GM21526 (cell line): ENCODE measurements at regions not wholly inside any gene's neighbourhood (a gene's known extent, or its start where the extent isn't known, plus 50 kb on each side); places are given as distances from the start of the nearest gene placed in this dataset.

ENCODE experiments used
- ATAC-seq: cut with Tn5 transposase; IDR thresholded peaks from one replicate; pipeline ENCODE4 v1.9.1; 2021; ENCODE audit warnings: moderate library complexity; ENCODE audit not compliant: unreplicated experiment, low FRiP score

DNA sequence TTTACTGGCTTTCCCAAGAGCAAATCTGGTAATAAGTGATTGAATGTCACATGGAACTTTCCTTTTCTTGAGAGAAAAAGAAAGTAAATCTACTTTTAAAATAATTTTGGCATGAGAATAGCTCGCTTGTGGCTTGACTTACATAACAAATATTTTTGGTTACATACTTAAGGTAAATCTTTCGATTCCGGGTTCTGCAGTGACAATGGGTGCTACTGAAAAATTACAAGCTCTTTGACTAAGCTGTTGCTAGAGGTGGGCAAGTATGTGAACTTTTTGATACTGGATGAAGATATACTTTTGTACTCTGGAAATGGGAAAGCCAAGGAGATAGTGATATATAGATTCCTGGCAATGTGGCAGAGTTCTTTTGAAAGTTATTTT is 51.9 kb upstream of the OTOL1 start:
- no peak for ATAC-seq

DNA sequence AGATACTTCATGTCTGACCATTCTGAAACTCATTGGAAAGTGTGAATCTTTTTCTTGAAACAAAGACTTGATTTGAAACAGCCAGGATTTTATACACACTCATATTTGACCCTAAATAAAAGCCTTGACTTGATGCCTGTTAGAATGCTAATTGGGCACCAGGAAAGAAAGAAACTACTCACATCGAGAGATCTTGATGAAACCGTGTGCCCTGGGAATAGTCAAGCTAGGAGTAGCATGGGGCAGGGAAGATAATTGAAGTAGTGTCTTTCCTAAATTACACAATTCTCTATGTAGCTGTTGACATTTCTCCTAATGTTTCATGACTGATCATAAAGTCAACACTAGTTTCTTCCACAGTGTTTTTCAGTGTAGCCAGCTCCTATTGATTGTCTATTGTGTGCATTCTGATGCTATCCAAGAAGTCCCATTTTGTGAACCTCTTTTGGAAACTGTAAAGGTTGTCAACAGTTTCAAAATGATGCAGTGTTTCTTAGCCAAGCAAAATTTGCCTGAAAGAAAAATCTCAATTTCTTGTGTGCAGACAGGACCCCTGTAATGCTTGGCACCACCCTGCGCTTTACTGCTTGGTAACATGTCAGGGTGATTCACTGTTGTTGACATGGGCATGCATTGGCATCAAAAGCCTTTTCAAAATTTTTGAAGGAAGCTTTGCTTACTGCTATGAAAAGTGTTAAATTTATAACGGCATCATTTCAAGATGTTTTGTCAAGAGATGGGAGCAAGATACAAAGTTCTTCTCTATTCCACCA is 52.5 kb upstream of the OTOL1 start:
- no peak for ATAC-seq

DNA sequence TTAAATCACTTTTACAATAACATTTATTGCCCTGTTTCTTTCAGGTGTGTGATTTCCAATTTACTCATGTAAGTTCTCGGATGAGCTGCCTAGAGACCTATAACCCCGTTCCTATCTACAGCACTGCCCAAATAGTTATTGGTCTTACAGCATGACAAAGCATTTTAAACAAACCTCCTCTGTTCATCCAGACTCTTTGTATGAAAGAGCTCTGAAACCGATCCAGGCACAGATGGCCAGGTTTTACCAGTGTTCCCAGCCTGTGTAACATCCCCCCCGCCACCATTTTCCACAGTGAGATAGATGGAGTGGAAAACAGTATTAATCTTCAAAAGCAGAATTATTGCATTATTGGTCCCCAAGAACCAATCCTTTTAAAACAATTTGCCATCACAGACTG is 59.0 kb upstream of the SPTSSB start:
- no peak for ATAC-seq

DNA sequence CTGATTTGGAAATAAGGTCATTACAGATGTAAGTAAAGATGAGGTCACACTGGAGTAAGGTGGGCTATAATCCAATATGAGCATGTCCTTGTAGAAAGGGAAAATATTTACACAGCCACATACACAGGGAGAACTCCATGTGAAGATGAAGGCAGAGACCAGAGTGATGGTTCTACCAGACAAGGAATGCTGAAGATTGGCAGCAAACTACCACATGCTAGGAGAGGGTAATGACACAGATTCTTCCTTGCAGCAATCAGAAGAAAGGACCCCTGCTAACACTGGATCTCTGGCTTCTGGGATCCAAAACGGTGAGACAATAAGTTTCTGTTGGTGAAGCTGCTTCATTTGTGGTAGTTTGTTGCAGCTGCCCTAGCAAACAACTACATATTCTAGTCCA is 56.0 kb upstream of the SPTSSB start:
- no peak for ATAC-seq

DNA sequence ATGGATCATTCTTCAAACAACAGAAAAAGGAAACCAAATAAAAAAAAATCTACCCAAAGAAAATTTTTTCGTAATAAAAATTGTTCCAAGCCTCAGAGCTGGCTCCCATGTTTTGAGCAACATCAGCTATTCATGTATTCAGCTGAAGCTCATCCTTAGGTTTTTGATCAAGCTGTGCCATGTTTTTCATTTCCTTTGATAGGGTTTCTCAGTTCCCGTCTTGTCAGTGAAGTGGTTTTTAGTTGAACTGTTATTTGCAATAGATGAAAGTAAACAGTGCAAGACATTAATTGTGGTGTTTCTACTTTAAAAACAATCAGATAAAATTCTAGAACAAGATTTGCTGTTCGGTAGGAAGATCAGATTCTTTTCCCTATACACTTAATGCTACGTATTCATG is 55.4 kb upstream of the SPTSSB start:
- no peak for ATAC-seq

DNA sequence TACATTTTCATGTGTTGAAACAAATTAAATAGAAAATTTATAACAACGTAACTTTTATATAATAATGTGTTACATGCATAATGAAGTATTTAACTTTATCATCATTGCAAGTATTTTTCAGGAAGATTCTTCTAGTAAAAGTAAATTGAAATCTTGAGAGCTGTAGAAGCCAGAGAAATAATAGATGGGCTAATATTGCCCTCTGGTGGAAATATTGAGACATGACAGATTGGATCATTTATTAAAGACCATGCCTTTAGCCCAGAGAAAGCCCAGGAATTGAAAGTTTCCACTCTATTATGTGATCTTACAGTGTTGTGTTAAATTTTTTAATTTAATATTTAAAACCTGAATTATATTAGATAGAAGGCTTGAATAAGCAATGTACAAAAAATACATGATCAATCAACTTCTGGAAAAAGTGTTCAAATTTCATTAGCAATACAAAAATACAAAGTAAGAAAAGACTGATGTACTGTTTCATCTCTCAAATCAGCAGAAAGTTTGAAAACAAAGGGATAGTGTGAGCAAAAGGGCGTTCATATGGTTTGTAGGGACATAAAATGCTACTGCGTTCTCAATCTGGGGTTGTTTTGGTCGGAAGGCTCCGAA is 52.7 kb upstream of the SPTSSB start:
- peak; percentile 64 for ATAC-seq

DNA sequence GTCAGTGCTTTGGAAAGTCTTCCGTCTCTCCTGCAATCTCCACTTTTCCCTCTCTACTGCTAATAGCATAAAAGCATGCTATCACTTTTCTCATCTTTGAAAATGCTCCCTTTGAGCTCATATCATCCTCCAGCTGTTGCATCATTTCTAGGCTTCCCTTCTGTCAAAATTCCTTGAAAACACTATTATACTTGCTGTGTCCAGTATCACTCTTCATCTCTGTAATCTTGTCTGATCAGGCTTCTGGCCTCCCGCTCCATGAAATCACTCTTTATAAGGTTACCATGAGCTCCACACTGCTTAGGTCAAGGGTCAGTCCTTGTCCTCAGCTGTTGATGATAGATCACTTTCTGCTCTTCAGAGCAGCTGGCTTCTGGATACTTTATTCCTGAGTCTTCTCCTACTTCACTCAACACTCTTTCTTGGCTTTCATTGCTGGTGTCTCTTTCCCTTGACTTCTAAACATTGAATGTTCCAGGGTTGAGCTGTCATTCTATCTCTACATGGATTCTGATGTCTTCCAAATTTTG is 50.9 kb upstream of the SPTSSB start:
- no peak for ATAC-seq
